OCI-LY3 (cell line): ENCODE measurements at regions not wholly inside any gene's neighbourhood (a gene's known extent, or its start where the extent isn't known, plus 50 kb on each side); places are given as distances from the start of the nearest gene placed in this dataset.

Experiments
- H2AFZ ChIP-seq: fragments of 200-600, 300-600 bp; shearing (Covaris generic); 2 replicates; pipeline ENCODE4 v1.6.0; 2014; ENCODE audit warnings: antibody characterized with exemption, low read depth, low read length
- H3K27ac ChIP-seq: fragments of 200-600, 300-600 bp; sonication (generic); 2 replicates; pipeline ENCODE4 v1.5.1; 2014; ENCODE audit warnings: mild to moderate bottlenecking, low read length, moderate library complexity, mixed read lengths
- H3K27me3 ChIP-seq: fragments of 200-600, 300-600 bp; sonication (generic); 2 replicates; pipeline ENCODE4 v1.6.1; 2014; ENCODE audit warnings: low read depth, low read length, mixed read lengths
- H3K36me3 ChIP-seq: fragments of 200-600, 300-600 bp; sonication (generic); replicated peaks from 2 replicates; pipeline ENCODE3; 2014; ENCODE audit warnings: low read depth, low read length, mixed read lengths
- H3K4me1 ChIP-seq: fragments of 300-600, 200-600 bp; sonication (generic); 2 replicates; pipeline ENCODE4 v1.6.1; 2014; ENCODE audit warnings: low read length, mixed read lengths
- H3K4me2 ChIP-seq: fragments of 200-600, 300-600 bp; sonication (generic); 2 replicates; pipeline ENCODE4 v1.6.1; 2014; ENCODE audit warnings: low read length, mixed read lengths
- H3K4me3 ChIP-seq: fragments of 300-600, 200-600 bp; sonication (generic); 2 replicates; pipeline ENCODE4 v1.5.1; 2014; ENCODE audit warnings: antibody characterized with exemption, mild to moderate bottlenecking, low read length, moderate library complexity
- H3K79me2 ChIP-seq: fragments of 300-600, 200-600 bp; shearing (Covaris generic); 2 replicates; pipeline ENCODE4 v1.6.1; 2014; ENCODE audit warnings: mild to moderate bottlenecking, low read length, mixed read lengths
- H3K9ac ChIP-seq: fragments of 300-600, 200-600 bp; shearing (Covaris generic); 2 replicates; pipeline ENCODE4 v1.6.0; 2014; ENCODE audit warnings: mild to moderate bottlenecking, low read length, moderate library complexity
- H3K9me3 ChIP-seq: fragments of 200-600, 300-600 bp; shearing (Covaris generic); 2 replicates; pipeline ENCODE4 v1.6.1; 2014; ENCODE audit warnings: low read length, mixed read lengths; ENCODE audit not compliant: insufficient read depth
- H4K20me1 ChIP-seq: fragments of 200-600, 300-600 bp; sonication (generic); 2 replicates; pipeline ENCODE4 v1.6.1; 2016; ENCODE audit warnings: low read length, mixed read lengths; ENCODE audit not compliant: insufficient read depth
- CTCF ChIP-seq: fragments of 200-600, 300-600 bp; sonication (generic); IDR thresholded peaks from 2 replicates; pipeline ENCODE4 v1.5.1; 2014; ENCODE audit warnings: antibody characterized with exemption, low read length, low read depth
- EZH2phosphoT487 ChIP-seq: fragments of 200-600 bp; shearing (Covaris generic); IDR thresholded peaks from 2 replicates; pipeline ENCODE4 v1.6.1; 2018; ENCODE audit warnings: antibody characterized with exemption, mixed run types, low read depth

GRCh38 chr9:106449336-106449927 is 413.5 kb upstream of the ZNF462 start:
- peak overlapping the region; percentile 58 for H3K4me3 ChIP-seq
- no peaks in the 10 kb centered on the region for H3K27me3 ChIP-seq
- peak overlapping the region; percentile 59 for H3K27ac ChIP-seq
- H4K20me1 ChIP-seq = no peaks in the 10 kb centered on the region
- no peaks in the 10 kb centered on the region for H3K79me2 ChIP-seq
- peaks cover 33% of the 10 kb centered on the region for H3K4me1 ChIP-seq
- peak overlapping the region; percentile 15; the same call in 1 of the 2 replicates for H2AFZ ChIP-seq
- H3K9ac ChIP-seq = peak overlapping the region; percentile 34; the same call in 1 of the 2 replicates
- no peaks in the 10 kb centered on the region for H3K9me3 ChIP-seq
- peak overlapping the region; percentile 66 for H3K4me2 ChIP-seq
- H3K36me3 ChIP-seq = no peaks in the 10 kb centered on the region
- TF ChIP-seq EZH2phosphoT487 (no peak), CTCF (no peak)

GRCh38 chr9:106450549-106450948 is 412.4 kb upstream of the ZNF462 start:
- TF ChIP-seq EZH2phosphoT487 = no peak
- H3K4me2 ChIP-seq = peak overlapping the region; percentile 24
- no peaks in the 10 kb centered on the region for H3K79me2 ChIP-seq
- H3K4me1 ChIP-seq = peaks cover 33% of the 10 kb centered on the region
- H3K9me3 ChIP-seq = no peaks in the 10 kb centered on the region
- no peak overlapping the region for H2AFZ ChIP-seq
- no peak overlapping the region for H3K4me3 ChIP-seq
- H3K27ac ChIP-seq = peak overlapping the region; percentile 59; the same call in 1 of the 2 replicates
- H3K27me3 ChIP-seq = no peaks in the 10 kb centered on the region
- no peak overlapping the region for H3K9ac ChIP-seq
- H3K36me3 ChIP-seq = no peaks in the 10 kb centered on the region
- no peaks in the 10 kb centered on the region for H4K20me1 ChIP-seq

GRCh38 chr9:106451223-106451622 is 411.7 kb upstream of the ZNF462 start:
- H3K9me3 ChIP-seq = no peaks in the 10 kb centered on the region
- no peaks in the 10 kb centered on the region for H4K20me1 ChIP-seq
- H3K9ac ChIP-seq = no peak overlapping the region
- H3K36me3 ChIP-seq = no peaks in the 10 kb centered on the region
- no peaks in the 10 kb centered on the region for H3K79me2 ChIP-seq
- H2AFZ ChIP-seq = no peak overlapping the region
- no peak overlapping the region for H3K4me3 ChIP-seq
- peak overlapping the region; percentile 59; the same call in 1 of the 2 replicates for H3K27ac ChIP-seq
- peak overlapping the region; percentile 24 for H3K4me2 ChIP-seq
- no peak for TF ChIP-seq CTCF
- no peak for TF ChIP-seq EZH2phosphoT487
- H3K27me3 ChIP-seq = no peaks in the 10 kb centered on the region
- H3K4me1 ChIP-seq = peaks cover 33% of the 10 kb centered on the region

- Histone ChIP-seq H2AFZ (no peak overlapping the region), H4K20me1 (no peaks in the 10 kb centered on the region), H3K4me3 (no peak overlapping the region), H3K36me3 (no peaks in the 10 kb centered on the region), H3K9ac (no peak overlapping the region), H3K4me1 (no peaks in the 10 kb centered on the region), H3K79me2 (no peaks in the 10 kb centered on the region), H3K27ac (no peak overlapping the region), H3K9me3 (peaks cover 22% of the 10 kb centered on the region), H3K27me3 (no peaks in the 10 kb centered on the region), H3K4me2 (no peak overlapping the region)
- TF ChIP-seq EZH2phosphoT487 (no peak), CTCF (no peak)
These were observed 406.4 kb upstream of the ZNF462 start for GRCh38 chr9:106456581-106456980.
